Loucy (cell line): ENCODE measurements at regions not wholly inside any gene's neighbourhood (a gene's known extent, or its start where the extent isn't known, plus 50 kb on each side); places are given as distances from the start of the nearest gene placed in this dataset.

Source experiments
- H2AFZ ChIP-seq: fragments of 200-600 bp; sonication (generic); 2 replicates; pipeline ENCODE4 v1.6.0; 2016; ENCODE audit warnings: antibody characterized with exemption, mild to moderate bottlenecking, low read length, moderate library complexity
- H3F3A ChIP-seq: fragments of 200-600 bp; 2 replicates; pipeline ENCODE4 v1.6.0; 2016; ENCODE audit warnings: antibody characterized with exemption, low read depth, mild to moderate bottlenecking
- H3K27me3 ChIP-seq: fragments of 200-600 bp; sonication (generic); 2 replicates; pipeline ENCODE4 v1.6.1; 2014; ENCODE audit warnings: low read length, mild to moderate bottlenecking; ENCODE audit not compliant: insufficient read depth, poor library complexity, severe bottlenecking
- H3K36me3 ChIP-seq: fragments of 200-600 bp; sonication (generic); 2 replicates; pipeline ENCODE4 v1.6.1; 2016; ENCODE audit warnings: low read length; ENCODE audit not compliant: insufficient read depth
- H3K4me1 ChIP-seq: fragments of 200-600 bp; sonication (generic); 2 replicates; pipeline ENCODE4 v1.5.1; 2014; ENCODE audit warnings: low read length, mild to moderate bottlenecking; ENCODE audit not compliant: insufficient read depth, poor library complexity, severe bottlenecking
- H3K4me2 ChIP-seq: fragments of 200-600 bp; sonication (generic); 2 replicates; pipeline ENCODE4 v1.6.0; 2014; ENCODE audit warnings: antibody characterized with exemption, low read length, low read depth, mild to moderate bottlenecking; ENCODE audit not compliant: poor library complexity, severe bottlenecking
- H3K4me3 ChIP-seq: fragments of 200-600 bp; sonication (generic); 2 replicates; pipeline ENCODE4 v1.5.1; 2014; ENCODE audit warnings: low read length, mild to moderate bottlenecking, mixed read lengths; ENCODE audit not compliant: poor library complexity, severe bottlenecking
- H3K79me2 ChIP-seq: fragments of 200-600 bp; sonication (generic); 2 replicates; pipeline ENCODE4 v1.6.1; 2014; ENCODE audit warnings: low read length; ENCODE audit not compliant: insufficient read depth
- H3K9ac ChIP-seq: fragments of 200-600 bp; sonication (generic); 2 replicates; pipeline ENCODE4 v1.6.0; 2014; ENCODE audit warnings: mild to moderate bottlenecking, low read depth, low read length, moderate library complexity; ENCODE audit not compliant: poor library complexity, severe bottlenecking
- H3K9me2 ChIP-seq: fragments of 200-600 bp; sonication (generic); replicated peaks from 2 replicates; pipeline ENCODE4 v1.6.1; 2016; ENCODE audit warnings: low read depth, low read length, mixed read lengths
- H3K9me3 ChIP-seq: fragments of 200-600 bp; sonication (generic); 2 replicates; pipeline ENCODE4 v1.6.1; 2014; ENCODE audit warnings: mild to moderate bottlenecking, antibody characterized with exemption, low read length, low read depth; ENCODE audit not compliant: insufficient read depth
- H4K20me1 ChIP-seq: fragments of 200-600 bp; sonication (generic); 2 replicates; pipeline ENCODE4 v1.6.0; 2014; ENCODE audit warnings: antibody characterized with exemption, low read length, mild to moderate bottlenecking; ENCODE audit not compliant: insufficient read depth, poor library complexity, severe bottlenecking
- CTCF ChIP-seq: fragments of 200-600 bp; sonication (generic); conservative IDR thresholded peaks from 2 replicates; pipeline ENCODE4 v1.5.1; 2014; ENCODE audit warnings: mild to moderate bottlenecking, antibody characterized with exemption, low read length
- EZH2phosphoT487 ChIP-seq: fragments of 200-600 bp; IDR thresholded peaks from 2 replicates; pipeline ENCODE4 v1.6.1; 2018; ENCODE audit warnings: antibody characterized with exemption, mild to moderate bottlenecking, moderate library complexity, borderline replicate concordance

GRCh38 chr15:99878835-99879234, 145.6 kb upstream of the LYSMD4 start:
- Histone ChIP-seq H3K4me2 (no peak overlapping the region), H3F3A (no peaks in the 10 kb centered on the region), H4K20me1 (no peaks in the 10 kb centered on the region), H3K9ac (no peak overlapping the region), H3K4me1 (no peaks in the 10 kb centered on the region), H3K9me2 (no peaks in the 10 kb centered on the region), H3K9me3 (no peaks in the 10 kb centered on the region), H3K27me3 (no peaks in the 10 kb centered on the region), H3K4me3 (no peak overlapping the region), H2AFZ (no peak overlapping the region), H3K36me3 (no peaks in the 10 kb centered on the region), H3K79me2 (no peaks in the 10 kb centered on the region)
- TF ChIP-seq CTCF (no peak), EZH2phosphoT487 (no peak)

- no peak overlapping the region for H3K4me2 ChIP-seq
- TF ChIP-seq CTCF (no peak), EZH2phosphoT487 (no peak)
- H3K4me1 ChIP-seq: no peaks in the 10 kb centered on the region
- no peaks in the 10 kb centered on the region for H3K27me3 ChIP-seq
- no peak overlapping the region for H2AFZ ChIP-seq
- H3K9me2 ChIP-seq: no peaks in the 10 kb centered on the region
- no peaks in the 10 kb centered on the region for H3K9me3 ChIP-seq
- H3K4me3 ChIP-seq: no peak overlapping the region
- no peaks in the 10 kb centered on the region for H4K20me1 ChIP-seq
- no peaks in the 10 kb centered on the region for H3F3A ChIP-seq
- no peak overlapping the region for H3K9ac ChIP-seq
- H3K79me2 ChIP-seq: no peaks in the 10 kb centered on the region
- H3K36me3 ChIP-seq: no peaks in the 10 kb centered on the region
Observed at GRCh38 chr15:99873451-99873850, 140.2 kb upstream of the LYSMD4 start.

GRCh38 chr15:99863550-99864198, 130.4 kb upstream of the LYSMD4 start:
- no peaks in the 10 kb centered on the region for H3K27me3 ChIP-seq
- no peaks in the 10 kb centered on the region for H4K20me1 ChIP-seq
- no peaks in the 10 kb centered on the region for H3F3A ChIP-seq
- H3K9me3 ChIP-seq: no peaks in the 10 kb centered on the region
- no peaks in the 10 kb centered on the region for H3K9me2 ChIP-seq
- no peak for TF ChIP-seq CTCF
- no peak for TF ChIP-seq EZH2phosphoT487
- no peaks in the 10 kb centered on the region for H3K4me1 ChIP-seq
- H3K4me3 ChIP-seq: no peak overlapping the region
- no peak overlapping the region for H2AFZ ChIP-seq
- H3K4me2 ChIP-seq: no peak overlapping the region
- no peaks in the 10 kb centered on the region for H3K79me2 ChIP-seq
- no peak overlapping the region for H3K9ac ChIP-seq
- H3K36me3 ChIP-seq: no peaks in the 10 kb centered on the region
